Activated naive CD4-positive, alpha-beta T cell treated with anti-CD3 and anti-CD28 coated beads for 36 hours (primary cell): ENCODE measurements at regions not wholly inside any gene's neighbourhood (a gene's known extent, or its start where the extent isn't known, plus 50 kb on each side); places are given as distances from the start of the nearest gene placed in this dataset.
"Not testable (repeated sequence)": the region's sequence is repeated elsewhere in the genome, so short reads cannot be mapped to it uniquely, and the experiment has no call there.

Experiments used
- CTCF ChIA-PET: fragments of 350-600 bp; sonication (Branson Sonifier 250); formaldehyde crosslinking; loops from one replicate; lab custom pipeline; 2021; ENCODE audit warnings: antibody characterized with exemption; lab: Charles Lee
- DNase-seq: peaks from one replicate; pipeline ENCODE4 v3.0.0-alpha.2; 2020
- H3K27ac Mint-ChIP-seq: one replicate; pipeline ENCODE4 v1.8.0; 2021; ENCODE audit warnings: mild to moderate bottlenecking, mixed read lengths
- H3K27me3 Mint-ChIP-seq: one replicate; pipeline ENCODE4 v1.8.0; 2021; ENCODE audit warnings: low read depth, mixed read lengths
- H3K36me3 Mint-ChIP-seq: one replicate; pipeline ENCODE4 v1.8.0; 2021; ENCODE audit warnings: low read depth, mixed read lengths
- H3K4me1 Mint-ChIP-seq: one replicate; pipeline ENCODE4 v1.8.0; 2021; ENCODE audit warnings: low read depth, mixed read lengths
- H3K4me3 Mint-ChIP-seq: one replicate; pipeline ENCODE4 v1.8.0; 2021; ENCODE audit warnings: mild to moderate bottlenecking, moderate library complexity, mixed read lengths
- H3K9me3 Mint-ChIP-seq: one replicate; pipeline ENCODE4 v1.8.0; 2021; ENCODE audit warnings: mixed read lengths
- intact Hi-C: fragments of 100-400 bp; cut with micrococcal nuclease; formaldehyde crosslinking; loops from one replicate; pipeline ENCODE4 v1.15.1; 2023

GRCh38 chr21:22813201-22813600, 1815.0 kb downstream of the NCAM2 start:
- H3K4me1 Mint-ChIP-seq: no peaks in the 10 kb centered on the region
- H3K27ac Mint-ChIP-seq: no peak overlapping the region
- H3K9me3 Mint-ChIP-seq: no peaks in the 10 kb centered on the region
- no peak for DNase-seq
- CTCF ChIA-PET: no interaction called here
- H3K36me3 Mint-ChIP-seq: no peaks in the 10 kb centered on the region
- H3K4me3 Mint-ChIP-seq: no peak overlapping the region
- H3K27me3 Mint-ChIP-seq: no peaks in the 10 kb centered on the region
- intact Hi-C loops: no loop called here

GRCh38 chr21:22818681-22819485, 1820.7 kb downstream of the NCAM2 start:
- H3K9me3 Mint-ChIP-seq, H3K4me1 Mint-ChIP-seq, H3K27me3 Mint-ChIP-seq, DNase-seq, intact Hi-C loops, H3K27ac Mint-ChIP-seq, H3K36me3 Mint-ChIP-seq, CTCF ChIA-PET, H3K4me3 Mint-ChIP-seq: not testable (repeated sequence)

DNA sequence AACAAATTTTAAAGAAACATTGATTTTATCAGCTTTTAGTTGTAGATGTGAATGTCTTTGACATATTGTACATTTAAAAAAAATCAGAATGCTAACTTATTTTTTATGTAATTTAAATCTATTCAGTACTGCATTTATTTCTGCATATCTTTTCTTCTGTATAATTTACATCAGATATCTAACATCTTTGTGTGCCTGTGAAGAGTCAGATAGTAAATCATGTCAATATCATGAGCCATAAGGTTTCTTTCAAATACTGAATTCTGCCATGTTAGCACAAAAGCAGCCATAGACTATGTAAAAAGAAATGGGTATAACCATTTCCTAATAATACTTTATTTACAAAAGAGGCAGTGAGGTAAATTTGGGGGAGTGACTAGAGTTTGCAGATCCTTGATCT, 1829.2 kb downstream of the NCAM2 start:
- Mint-ChIP-seq H3K36me3 (no peaks in the 10 kb centered on the region), H3K27me3 (no peaks in the 10 kb centered on the region), H3K27ac (no peak overlapping the region), H3K4me1 (no peaks in the 10 kb centered on the region), H3K9me3 (peaks cover 16% of the 10 kb centered on the region), H3K4me3 (no peak overlapping the region)
- CTCF ChIA-PET: no interaction called here
- DNase-seq: no peak
- intact Hi-C loops: no loop called here

DNA sequence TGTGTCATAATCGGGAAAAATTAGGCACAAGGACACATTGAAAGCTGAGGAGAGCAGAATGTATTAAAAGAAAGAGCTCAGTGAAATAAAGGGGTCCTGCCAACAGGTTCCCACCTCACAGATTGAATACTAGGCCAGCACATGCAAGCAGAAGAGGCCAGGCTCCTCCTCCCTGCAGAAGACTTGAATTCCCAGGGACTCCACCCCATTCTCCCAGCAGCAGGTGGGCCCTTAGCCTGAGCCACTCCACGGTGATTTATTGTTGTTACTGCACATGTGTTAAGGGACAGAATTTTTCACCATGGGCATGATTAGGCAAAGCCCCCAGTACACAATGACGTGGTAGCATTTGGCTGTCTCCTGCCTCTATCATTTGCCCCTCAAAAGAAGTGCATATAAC, 1844.7 kb downstream of the NCAM2 start:
- Mint-ChIP-seq H3K27me3 (no peaks in the 10 kb centered on the region), H3K27ac (no peak overlapping the region), H3K4me3 (no peak overlapping the region), H3K9me3 (peaks cover 7% of the 10 kb centered on the region), H3K36me3 (no peaks in the 10 kb centered on the region), H3K4me1 (no peaks in the 10 kb centered on the region)
- intact Hi-C loops: no loop called here
- DNase-seq: no peak
- CTCF ChIA-PET: no interaction called here

DNA sequence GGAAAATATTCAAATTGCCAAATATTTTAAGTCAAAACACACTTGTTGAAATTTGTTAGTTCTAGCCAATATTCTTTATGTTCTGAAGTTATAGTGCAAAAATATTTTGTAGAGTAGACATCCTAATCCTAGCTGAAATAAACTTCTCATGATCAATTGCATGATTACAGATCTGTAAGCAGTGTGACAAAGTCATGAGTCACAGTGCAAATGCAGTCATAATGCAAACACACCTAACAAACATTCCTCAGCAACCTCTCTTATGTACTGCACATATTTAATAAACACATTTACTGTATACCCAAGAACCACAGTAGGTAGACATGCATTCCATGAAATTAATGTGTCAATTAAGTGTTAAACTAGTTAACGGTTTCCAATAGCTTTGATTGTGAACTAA, 1857.4 kb downstream of the NCAM2 start:
- Mint-ChIP-seq H3K27me3 (no peaks in the 10 kb centered on the region), H3K9me3 (no peaks in the 10 kb centered on the region), H3K4me1 (no peaks in the 10 kb centered on the region), H3K36me3 (no peaks in the 10 kb centered on the region), H3K27ac (no peak overlapping the region), H3K4me3 (no peak overlapping the region)
- no peak for DNase-seq
- intact Hi-C loops: no loop called here
- CTCF ChIA-PET: interaction anchor here (0.5 kb wide), 1 partner anchor 41 kb away, joined by 3 read pairs; no protein-coding TSS in a partner anchor

- no peak overlapping the region for H3K27ac Mint-ChIP-seq
- no peaks in the 10 kb centered on the region for H3K9me3 Mint-ChIP-seq
- CTCF ChIA-PET: no interaction called here
- intact Hi-C loops: no loop called here
- DNase-seq: no peak
- H3K36me3 Mint-ChIP-seq: no peaks in the 10 kb centered on the region
- no peaks in the 10 kb centered on the region for H3K27me3 Mint-ChIP-seq
- H3K4me3 Mint-ChIP-seq: no peak overlapping the region
- H3K4me1 Mint-ChIP-seq: no peaks in the 10 kb centered on the region
These were observed 1873.5 kb downstream of the NCAM2 start for GRCh38 chr21:22871692-22872091.

GRCh38 chr21:22880573-22880972, 1882.4 kb downstream of the NCAM2 start:
- CTCF ChIA-PET: no interaction called here
- Mint-ChIP-seq H3K36me3 (no peaks in the 10 kb centered on the region), H3K4me1 (no peaks in the 10 kb centered on the region), H3K27ac (no peak overlapping the region), H3K4me3 (no peak overlapping the region), H3K27me3 (peaks cover 3% of the 10 kb centered on the region), H3K9me3 (no peaks in the 10 kb centered on the region)
- no peak for DNase-seq
- intact Hi-C loops: no loop called here

GRCh38 chr21:22881131-22881530, 1882.9 kb downstream of the NCAM2 start:
- H3K27ac Mint-ChIP-seq: no peak overlapping the region
- peaks cover 3% of the 10 kb centered on the region for H3K27me3 Mint-ChIP-seq
- no peaks in the 10 kb centered on the region for H3K36me3 Mint-ChIP-seq
- H3K4me3 Mint-ChIP-seq: no peak overlapping the region
- CTCF ChIA-PET: no interaction called here
- no peaks in the 10 kb centered on the region for H3K4me1 Mint-ChIP-seq
- intact Hi-C loops: no loop called here
- no peaks in the 10 kb centered on the region for H3K9me3 Mint-ChIP-seq
- DNase-seq: no peak

GRCh38 chr21:22885079-22885478, 1886.9 kb downstream of the NCAM2 start:
- H3K4me3 Mint-ChIP-seq: no peak overlapping the region
- H3K27ac Mint-ChIP-seq: no peak overlapping the region
- no peaks in the 10 kb centered on the region for H3K27me3 Mint-ChIP-seq
- DNase-seq: no peak
- H3K36me3 Mint-ChIP-seq: no peaks in the 10 kb centered on the region
- H3K4me1 Mint-ChIP-seq: no peaks in the 10 kb centered on the region
- H3K9me3 Mint-ChIP-seq: no peaks in the 10 kb centered on the region
- intact Hi-C loops: no loop called here
- CTCF ChIA-PET: no interaction called here

- Mint-ChIP-seq H3K27ac (no peak overlapping the region), H3K36me3 (no peaks in the 10 kb centered on the region), H3K27me3 (no peaks in the 10 kb centered on the region), H3K4me1 (no peaks in the 10 kb centered on the region), H3K9me3 (no peaks in the 10 kb centered on the region), H3K4me3 (no peak overlapping the region)
- DNase-seq: no peak
- intact Hi-C loops: no loop called here
- CTCF ChIA-PET: no interaction called here
These were observed 1887.4 kb downstream of the NCAM2 start for GRCh38 chr21:22885614-22886013.

- Mint-ChIP-seq H3K36me3 (no peaks in the 10 kb centered on the region), H3K4me1 (no peaks in the 10 kb centered on the region), H3K4me3 (no peak overlapping the region), H3K27me3 (no peaks in the 10 kb centered on the region), H3K9me3 (no peaks in the 10 kb centered on the region), H3K27ac (no peak overlapping the region)
- DNase-seq: no peak
- CTCF ChIA-PET: no interaction called here
- intact Hi-C loops: no loop called here
These were observed 1891.2 kb downstream of the NCAM2 start for GRCh38 chr21:22889445-22889844.

DNA sequence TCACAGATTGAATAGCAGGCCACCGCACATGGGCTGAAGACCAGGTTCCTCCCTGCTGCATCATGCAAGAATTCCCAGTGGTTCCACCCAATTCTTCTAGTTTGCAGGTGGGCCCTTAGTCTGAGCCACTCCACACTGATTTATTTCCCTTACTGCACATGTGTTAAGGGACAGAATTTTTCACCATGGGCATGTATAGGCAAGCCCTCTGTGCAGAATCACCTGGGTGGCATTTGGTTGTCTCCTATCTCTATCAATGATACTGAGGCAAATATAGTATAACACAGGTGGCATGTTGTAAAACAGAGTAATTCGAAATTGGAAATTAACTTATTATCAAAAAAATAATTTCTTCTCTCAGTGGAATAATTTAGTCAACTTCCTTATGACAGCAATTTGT, 1892.4 kb downstream of the NCAM2 start:
- Mint-ChIP-seq H3K27ac (no peak overlapping the region), H3K36me3 (no peaks in the 10 kb centered on the region), H3K4me3 (no peak overlapping the region), H3K9me3 (no peaks in the 10 kb centered on the region), H3K4me1 (no peaks in the 10 kb centered on the region), H3K27me3 (no peaks in the 10 kb centered on the region)
- CTCF ChIA-PET: interaction anchor here (0.7 kb wide), 1 partner anchor 969 kb away, joined by 4 read pairs; no protein-coding TSS in a partner anchor
- intact Hi-C loops: no loop called here
- no peak for DNase-seq

GRCh38 chr21:22892028-22892427, 1893.8 kb downstream of the NCAM2 start:
- no peaks in the 10 kb centered on the region for H3K27me3 Mint-ChIP-seq
- no peaks in the 10 kb centered on the region for H3K4me1 Mint-ChIP-seq
- H3K36me3 Mint-ChIP-seq: no peaks in the 10 kb centered on the region
- H3K27ac Mint-ChIP-seq: no peak overlapping the region
- intact Hi-C loops: no loop called here
- no peaks in the 10 kb centered on the region for H3K9me3 Mint-ChIP-seq
- H3K4me3 Mint-ChIP-seq: no peak overlapping the region
- CTCF ChIA-PET: no interaction called here
- no peak for DNase-seq
